ENCODE measurements at regions not wholly inside any gene's neighbourhood (a gene's known extent, or its start where the extent isn't known, plus 50 kb on each side); places are given as distances from the start of the nearest gene placed in this dataset.

DNA sequence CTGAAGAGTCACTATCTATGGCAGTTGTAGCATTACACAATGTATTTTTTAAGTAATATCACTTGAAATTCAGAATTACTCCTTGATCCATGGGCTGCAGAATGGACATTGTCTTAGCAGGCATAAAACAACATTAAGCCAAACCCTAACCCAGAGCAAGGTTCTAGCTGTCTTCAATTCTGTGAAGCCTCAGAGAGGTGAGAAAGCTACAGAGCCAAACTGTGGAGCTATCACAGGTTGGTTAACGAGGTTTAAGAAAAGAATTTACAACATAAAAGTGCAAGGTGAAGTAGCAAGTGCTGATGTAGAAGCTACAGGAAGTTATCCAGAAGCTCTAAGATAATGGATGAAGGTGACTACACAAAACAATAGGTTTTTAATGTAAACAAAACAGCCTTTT lies 582.7 kb upstream of the POT1 start:
- H3K27me3 ChIP-seq: no peaks in the 10 kb centered on the region
- no peaks in the 10 kb centered on the region for H3K9me3 ChIP-seq
- intact Hi-C loops (cut with DNase I): no loop called here
- ATAC-seq: no peak
- no peaks in the 10 kb centered on the region for H3K4me1 ChIP-seq
- TF ChIP-seq, protein P1, sequence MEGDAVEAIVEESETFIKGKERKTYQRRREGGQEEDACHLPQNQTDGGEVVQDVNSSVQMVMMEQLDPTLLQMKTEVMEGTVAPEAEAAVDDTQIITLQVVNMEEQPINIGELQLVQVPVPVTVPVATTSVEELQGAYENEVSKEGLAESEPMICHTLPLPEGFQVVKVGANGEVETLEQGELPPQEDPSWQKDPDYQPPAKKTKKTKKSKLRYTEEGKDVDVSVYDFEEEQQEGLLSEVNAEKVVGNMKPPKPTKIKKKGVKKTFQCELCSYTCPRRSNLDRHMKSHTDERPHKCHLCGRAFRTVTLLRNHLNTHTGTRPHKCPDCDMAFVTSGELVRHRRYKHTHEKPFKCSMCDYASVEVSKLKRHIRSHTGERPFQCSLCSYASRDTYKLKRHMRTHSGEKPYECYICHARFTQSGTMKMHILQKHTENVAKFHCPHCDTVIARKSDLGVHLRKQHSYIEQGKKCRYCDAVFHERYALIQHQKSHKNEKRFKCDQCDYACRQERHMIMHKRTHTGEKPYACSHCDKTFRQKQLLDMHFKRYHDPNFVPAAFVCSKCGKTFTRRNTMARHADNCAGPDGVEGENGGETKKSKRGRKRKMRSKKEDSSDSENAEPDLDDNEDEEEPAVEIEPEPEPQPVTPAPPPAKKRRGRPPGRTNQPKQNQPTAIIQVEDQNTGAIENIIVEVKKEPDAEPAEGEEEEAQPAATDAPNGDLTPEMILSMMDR (IDR thresholded peaks at IDR 0.05): no peak
- H3K4me3 ChIP-seq: no peak overlapping the region
- H3K36me3 ChIP-seq: no peaks in the 10 kb centered on the region
- DNase-seq: no peak
- H3K27ac ChIP-seq: no peak overlapping the region

DNA sequence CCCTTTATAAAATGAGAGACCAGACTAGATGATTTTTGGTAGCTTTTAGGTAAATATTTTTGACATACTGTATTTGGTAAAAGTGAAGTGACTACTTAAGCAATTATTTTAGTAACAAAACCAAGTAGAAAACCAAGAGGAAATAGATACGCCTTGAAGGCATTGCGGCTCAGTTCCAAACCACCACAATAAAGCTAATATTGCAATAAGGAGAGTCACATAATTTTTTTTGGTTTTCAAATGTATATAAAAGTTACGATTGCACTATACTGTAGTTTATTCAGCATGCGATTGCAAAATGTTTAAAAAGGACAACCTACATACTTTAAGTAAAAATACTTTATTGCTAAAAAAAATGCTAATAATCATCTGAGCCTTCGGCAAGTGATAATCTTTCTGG lies 581.7 kb upstream of the POT1 start:
- TF ChIP-seq, protein P1 (IDR thresholded peaks at IDR 0.05): no peak
- Histone ChIP-seq H3K36me3 (no peaks in the 10 kb centered on the region), H3K27me3 (no peaks in the 10 kb centered on the region), H3K9me3 (no peaks in the 10 kb centered on the region), H3K27ac (no peak overlapping the region), H3K4me3 (no peak overlapping the region), H3K4me1 (no peaks in the 10 kb centered on the region)
- no peak for ATAC-seq
- DNase-seq: no peak
- intact Hi-C loops (cut with DNase I): no loop called here

DNA sequence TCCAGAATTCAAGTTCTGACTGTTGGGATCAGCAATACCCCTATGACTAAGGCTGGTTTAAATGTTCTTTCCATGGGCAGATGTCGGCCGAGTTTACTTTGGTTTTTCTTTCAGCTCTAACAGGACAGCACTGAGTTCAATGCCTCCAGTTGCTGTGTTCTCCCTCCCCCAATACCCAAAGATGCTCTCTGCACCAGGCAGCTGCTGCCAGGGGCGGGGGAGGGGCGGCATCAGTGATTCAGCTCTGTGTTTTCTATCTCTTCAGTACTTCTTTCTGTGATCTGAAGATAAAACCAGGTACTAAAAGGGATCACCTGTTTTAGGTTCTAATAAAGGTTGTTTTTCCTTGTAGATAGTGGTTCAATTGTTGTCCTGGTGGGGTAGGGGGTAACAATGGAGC lies 576.7 kb upstream of the POT1 start:
- Histone ChIP-seq H3K27ac (no peak overlapping the region), H3K36me3 (no peaks in the 10 kb centered on the region), H3K9me3 (no peaks in the 10 kb centered on the region), H3K27me3 (no peaks in the 10 kb centered on the region), H3K4me1 (no peaks in the 10 kb centered on the region), H3K4me3 (no peak overlapping the region)
- intact Hi-C loops (cut with DNase I): no loop called here
- TF ChIP-seq, protein P1 (IDR thresholded peaks at IDR 0.05): no peak
- DNase-seq: peak in 1 of 4 donors; percentile 33
- no peak for ATAC-seq

DNA sequence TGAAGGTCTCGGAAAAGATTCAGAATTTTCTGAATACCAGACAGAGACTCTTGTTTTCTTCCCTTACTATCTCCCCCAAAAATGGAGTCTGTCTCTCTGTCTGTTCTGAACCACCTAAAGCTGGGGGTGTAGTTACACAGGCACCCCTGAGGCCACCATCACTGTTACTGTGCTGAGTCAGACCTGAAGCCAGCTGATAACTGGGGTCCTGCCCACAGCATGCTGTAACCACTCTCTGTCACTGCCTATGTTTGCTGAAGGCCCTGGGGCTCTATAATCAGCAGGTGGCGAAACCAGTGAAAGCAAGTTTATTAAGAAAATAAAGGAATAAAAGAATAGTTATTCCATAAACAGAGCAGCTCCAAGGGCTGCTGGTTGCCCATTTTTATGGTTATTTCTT lies 575.2 kb upstream of the POT1 start:
- H3K9me3 ChIP-seq: no peaks in the 10 kb centered on the region
- H3K27ac ChIP-seq: no peak overlapping the region
- H3K4me3 ChIP-seq: no peak overlapping the region
- intact Hi-C loops (cut with DNase I): no loop called here
- DNase-seq (no peak), ATAC-seq (no peak)
- TF ChIP-seq, protein P1 (IDR thresholded peaks at IDR 0.05): no peak
- no peaks in the 10 kb centered on the region for H3K4me1 ChIP-seq
- H3K36me3 ChIP-seq: no peaks in the 10 kb centered on the region
- H3K27me3 ChIP-seq: no peaks in the 10 kb centered on the region

DNA sequence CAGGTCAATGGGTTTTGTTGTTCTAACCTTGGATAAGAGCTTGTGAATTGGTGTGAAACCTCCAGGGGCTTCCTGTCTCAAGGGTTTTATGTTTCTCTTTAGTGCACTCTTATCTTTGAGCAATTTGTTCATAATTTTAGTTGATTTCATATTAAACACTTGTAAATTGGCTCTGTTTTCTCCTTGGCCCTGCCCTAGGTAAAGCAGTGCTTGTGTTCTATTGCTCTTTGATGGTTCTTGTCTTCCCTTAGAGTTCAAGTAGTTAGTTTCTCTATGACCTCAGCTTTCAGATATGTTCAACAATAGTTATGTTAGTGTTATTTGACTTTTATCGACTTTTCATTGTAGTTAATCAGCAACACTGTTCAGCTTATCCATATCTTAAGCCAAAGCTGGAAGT lies 566.4 kb upstream of the POT1 start:
- H3K4me1 ChIP-seq: no peaks in the 10 kb centered on the region
- ATAC-seq: peak; percentile 91
- no peak overlapping the region for H3K4me3 ChIP-seq
- intact Hi-C loops (cut with DNase I): no loop called here
- TF ChIP-seq, protein P1 (IDR thresholded peaks at IDR 0.05): no peak
- H3K36me3 ChIP-seq: no peaks in the 10 kb centered on the region
- no peak overlapping the region for H3K27ac ChIP-seq
- DNase-seq: no peak
- no peaks in the 10 kb centered on the region for H3K9me3 ChIP-seq
- no peaks in the 10 kb centered on the region for H3K27me3 ChIP-seq
